ENCODE measurements at regions not wholly inside any gene's neighbourhood (a gene's known extent, or its start where the extent isn't known, plus 50 kb on each side); places are given as distances from the start of the nearest gene placed in this dataset.

GRCh38 chr2:8455236-8456150 is 226.4 kb upstream of the ID2 start:
- no peak for DNase-seq (ENCODE audit: low read depth in 1 of 2, low spot score in 1 of 2)
- TF ChIP-seq JUND (IDR thresholded peaks at IDR 0.05; ENCODE audit: low read depth) = no peak
- in situ Hi-C loops (cut with HindIII; ENCODE audit: low pct_unique_long_range_greater_than_20kb, low sequenced_read_pairs) = no loop called here

GRCh38 chr2:8456151-8457091 is 225.4 kb upstream of the ID2 start:
- DNase-seq (ENCODE audit: low read depth in 1 of 2, low spot score in 1 of 2) = no peak
- no peak for TF ChIP-seq JUND (IDR thresholded peaks at IDR 0.05; ENCODE audit: low read depth)
- in situ Hi-C loops (cut with HindIII; ENCODE audit: low pct_unique_long_range_greater_than_20kb, low sequenced_read_pairs) = no loop called here

- TF ChIP-seq JUND (IDR thresholded peaks at IDR 0.05; ENCODE audit: low read depth) = no peak
- in situ Hi-C loops (cut with HindIII; ENCODE audit: low pct_unique_long_range_greater_than_20kb, low sequenced_read_pairs) = no loop called here
- DNase-seq (ENCODE audit: low read depth in 1 of 2, low spot score in 1 of 2) = no peak
Measured at GRCh38 chr2:8457092-8457481, 224.8 kb upstream of the ID2 start.

GRCh38 chr2:8457699-8458502 is 224.0 kb upstream of the ID2 start:
- no peak for DNase-seq (ENCODE audit: low read depth in 1 of 2, low spot score in 1 of 2)
- in situ Hi-C loops (cut with HindIII; ENCODE audit: low pct_unique_long_range_greater_than_20kb, low sequenced_read_pairs) = no loop called here
- no peak for TF ChIP-seq JUND (IDR thresholded peaks at IDR 0.05; ENCODE audit: low read depth)

- DNase-seq (ENCODE audit: low read depth in 1 of 2, low spot score in 1 of 2) = no peak
- in situ Hi-C loops (cut with HindIII; ENCODE audit: low pct_unique_long_range_greater_than_20kb, low sequenced_read_pairs) = no loop called here
- no peak for TF ChIP-seq JUND (IDR thresholded peaks at IDR 0.05; ENCODE audit: low read depth)
Measured at GRCh38 chr2:8458503-8459459, 223.1 kb upstream of the ID2 start.

- no peak for TF ChIP-seq JUND (IDR thresholded peaks at IDR 0.05; ENCODE audit: low read depth)
- DNase-seq (ENCODE audit: low read depth in 1 of 2, low spot score in 1 of 2) = no peak
- in situ Hi-C loops (cut with HindIII; ENCODE audit: low pct_unique_long_range_greater_than_20kb, low sequenced_read_pairs) = no loop called here
Measured at GRCh38 chr2:8459474-8459873, 222.4 kb upstream of the ID2 start.

GRCh38 chr2:8461341-8461740 is 220.5 kb upstream of the ID2 start:
- in situ Hi-C loops (cut with HindIII; ENCODE audit: low pct_unique_long_range_greater_than_20kb, low sequenced_read_pairs) = no loop called here
- TF ChIP-seq JUND (IDR thresholded peaks at IDR 0.05; ENCODE audit: low read depth) = no peak

GRCh38 chr2:8462280-8462679 is 219.6 kb upstream of the ID2 start:
- TF ChIP-seq JUND (IDR thresholded peaks at IDR 0.05; ENCODE audit: low read depth) = no peak
- no peak for DNase-seq (ENCODE audit: low read depth in 1 of 2, low spot score in 1 of 2)
- in situ Hi-C loops (cut with HindIII; ENCODE audit: low pct_unique_long_range_greater_than_20kb, low sequenced_read_pairs) = no loop called here

More at GRCh38 chr2:8461341-8461740, 220.5 kb upstream of the ID2 start:
- DNase-seq (ENCODE audit: low read depth in 1 of 2, low spot score in 1 of 2) = no peak

- DNase-seq (ENCODE audit: low read depth in 1 of 2, low spot score in 1 of 2) = no peak
- TF ChIP-seq JUND (IDR thresholded peaks at IDR 0.05; ENCODE audit: low read depth) = no peak
- in situ Hi-C loops (cut with HindIII; ENCODE audit: low pct_unique_long_range_greater_than_20kb, low sequenced_read_pairs) = no loop called here
Measured at GRCh38 chr2:8462899-8463648, 218.8 kb upstream of the ID2 start.

- TF ChIP-seq JUND (IDR thresholded peaks at IDR 0.05; ENCODE audit: low read depth) = no peak
- in situ Hi-C loops (cut with HindIII; ENCODE audit: low pct_unique_long_range_greater_than_20kb, low sequenced_read_pairs) = no loop called here
- no peak for DNase-seq (ENCODE audit: low read depth in 1 of 2, low spot score in 1 of 2)
Measured at GRCh38 chr2:8465560-8465959, 216.3 kb upstream of the ID2 start.

Measured in T47D (cell line).